Neural progenitor cell (in vitro differentiated cells): ENCODE measurements at regions not wholly inside any gene's neighbourhood (a gene's known extent, or its start where the extent isn't known, plus 50 kb on each side); places are given as distances from the start of the nearest gene placed in this dataset.

ENCODE experiments used
- DNase-seq: peaks from one replicate; pipeline ENCODE4 v3.0.0-alpha.2; 2016; ENCODE audit warnings: low spot score
- H2AFZ ChIP-seq: fragments of 200-600 bp; sonication (generic); replicated peaks from 2 replicates; pipeline ENCODE4 v1.6.1; 2016; ENCODE audit warnings: antibody characterized with exemption
- H3F3A ChIP-seq: fragments of 200-600 bp; sonication (generic); 2 replicates; pipeline ENCODE4 v1.6.1; 2016; ENCODE audit warnings: antibody characterized with exemption, low read depth
- H3K27ac ChIP-seq: fragments of 200-600 bp; sonication (generic); 2 replicates; pipeline ENCODE4 v1.5.1; 2016; ENCODE audit warnings: mild to moderate bottlenecking
- H3K27me3 ChIP-seq: fragments of 200-600 bp; sonication (generic); 2 replicates; pipeline ENCODE4 v1.6.1; 2016; ENCODE audit warnings: mild to moderate bottlenecking, moderate library complexity
- H3K36me3 ChIP-seq: fragments of 200-600 bp; sonication (generic); 2 replicates; pipeline ENCODE4 v1.5.1; 2016
- H3K4me1 ChIP-seq: fragments of 200-600 bp; sonication (generic); 2 replicates; pipeline ENCODE4 v1.6.1; 2016; ENCODE audit warnings: mixed run types
- H3K4me2 ChIP-seq: fragments of 200-600 bp; sonication (generic); 2 replicates; pipeline ENCODE4 v1.6.1; 2016
- H3K4me3 ChIP-seq: fragments of 200-600 bp; sonication (generic); 2 replicates; pipeline ENCODE4 v1.5.1; 2016
- H3K79me2 ChIP-seq: fragments of 200-600 bp; sonication (generic); 2 replicates; pipeline ENCODE4 v1.6.1; 2016; ENCODE audit warnings: low read depth
- H3K9ac ChIP-seq: fragments of 200-600 bp; sonication (generic); 2 replicates; pipeline ENCODE4 v1.6.1; 2016
- H3K9me3 ChIP-seq: fragments of 200-600 bp; sonication (generic); 2 replicates; pipeline ENCODE4 v1.5.1; 2016; ENCODE audit warnings: low read depth
- H4K20me1 ChIP-seq: fragments of 200-600 bp; sonication (generic); 2 replicates; pipeline ENCODE4 v1.6.1; 2016; ENCODE audit warnings: low read depth
- H3K27ac Mint-ChIP-seq: 3 replicates; pipeline ENCODE4 v1.8.0; 2021; ENCODE audit warnings: mixed read lengths
- H3K27me3 Mint-ChIP-seq: 2 replicates; pipeline ENCODE4 v1.8.0; 2022; ENCODE audit warnings: low read depth, mild to moderate bottlenecking, inconsistent platforms, moderate library complexity, mixed read lengths; ENCODE audit not compliant: insufficient read depth
- H3K36me3 Mint-ChIP-seq: 3 replicates; pipeline ENCODE4 v1.8.0; 2021; ENCODE audit warnings: mixed read lengths
- H3K4me1 Mint-ChIP-seq: 3 replicates; pipeline ENCODE4 v1.8.0; 2021; ENCODE audit warnings: mixed read lengths
- H3K4me3 Mint-ChIP-seq: 3 replicates; pipeline ENCODE4 v1.8.0; 2021; ENCODE audit warnings: mild to moderate bottlenecking, moderate library complexity, mixed read lengths
- H3K9me3 Mint-ChIP-seq: 3 replicates; pipeline ENCODE4 v1.8.0; 2020; ENCODE audit warnings: mixed read lengths
- CTCF ChIP-seq: fragments of 200-600 bp; sonication (generic); IDR thresholded peaks from 2 replicates; pipeline ENCODE4 v1.5.1; 2017; ENCODE audit warnings: antibody characterized with exemption, mild to moderate bottlenecking
- EZH2 ChIP-seq: fragments of 200-600 bp; sonication (generic); IDR thresholded peaks from 2 replicates; pipeline ENCODE4 v1.6.1; 2017; ENCODE audit warnings: antibody characterized with exemption, mild to moderate bottlenecking, moderate library complexity
- EZH2phosphoT487 ChIP-seq: fragments of 200-600 bp; sonication (generic); IDR thresholded peaks from 2 replicates; pipeline ENCODE4 v1.6.1; 2017; ENCODE audit warnings: antibody characterized with exemption

- H3K36me3 ChIP-seq, result no peaks in the 10 kb centered on the region
- H3K4me2 ChIP-seq, result no peak overlapping the region
- TF ChIP-seq EZH2 (no peak), EZH2phosphoT487 (no peak), CTCF (no peak)
- H3K27me3 ChIP-seq, result no peaks in the 10 kb centered on the region
- no peak overlapping the region for H3K9ac ChIP-seq
- no peak for DNase-seq
- no peaks in the 10 kb centered on the region for H3K4me1 Mint-ChIP-seq
- H3K4me3 ChIP-seq, result no peak overlapping the region
- H4K20me1 ChIP-seq, result no peaks in the 10 kb centered on the region
- peaks cover 3% of the 10 kb centered on the region for H3K4me1 ChIP-seq
- peak overlapping the region; percentile 50 for H2AFZ ChIP-seq
- H3K27ac ChIP-seq, result no peak overlapping the region
- no peaks in the 10 kb centered on the region for H3K27me3 Mint-ChIP-seq
- H3K9me3 Mint-ChIP-seq, result peaks cover 13% of the 10 kb centered on the region
- no peak overlapping the region for H3K27ac Mint-ChIP-seq
- no peaks in the 10 kb centered on the region for H3K79me2 ChIP-seq
- no peaks in the 10 kb centered on the region for H3F3A ChIP-seq
- no peak overlapping the region for H3K4me3 Mint-ChIP-seq
- no peaks in the 10 kb centered on the region for H3K36me3 Mint-ChIP-seq
- H3K9me3 ChIP-seq, result no peaks in the 10 kb centered on the region
These were observed 412.3 kb upstream of the KIRREL3 start for GRCh38 chr11:127412722-127413380.

- DNase-seq, result no peak
- Histone ChIP-seq H2AFZ (no peak overlapping the region), H3K79me2 (no peaks in the 10 kb centered on the region), H3K4me3 (no peak overlapping the region), H3K9me3 (no peaks in the 10 kb centered on the region), H4K20me1 (no peaks in the 10 kb centered on the region), H3K27me3 (no peaks in the 10 kb centered on the region), H3K4me1 (no peaks in the 10 kb centered on the region), H3F3A (no peaks in the 10 kb centered on the region), H3K4me2 (no peak overlapping the region), H3K36me3 (no peaks in the 10 kb centered on the region), H3K27ac (no peak overlapping the region), H3K9ac (no peak overlapping the region)
- Mint-ChIP-seq H3K27me3 (no peaks in the 10 kb centered on the region), H3K27ac (no peak overlapping the region), H3K9me3 (peaks cover 13% of the 10 kb centered on the region), H3K4me1 (no peaks in the 10 kb centered on the region), H3K4me3 (no peak overlapping the region), H3K36me3 (no peaks in the 10 kb centered on the region)
- TF ChIP-seq EZH2 (no peak), CTCF (no peak), EZH2phosphoT487 (no peak)
These were observed 411.7 kb upstream of the KIRREL3 start for GRCh38 chr11:127412234-127412633.

- Histone ChIP-seq H3K9me3 (no peaks in the 10 kb centered on the region), H3F3A (no peaks in the 10 kb centered on the region), H3K4me2 (no peak overlapping the region), H3K79me2 (no peaks in the 10 kb centered on the region), H3K27me3 (no peaks in the 10 kb centered on the region), H2AFZ (no peak overlapping the region), H4K20me1 (no peaks in the 10 kb centered on the region), H3K4me1 (no peaks in the 10 kb centered on the region), H3K36me3 (no peaks in the 10 kb centered on the region), H3K27ac (no peak overlapping the region), H3K9ac (no peak overlapping the region), H3K4me3 (no peak overlapping the region)
- no peaks in the 10 kb centered on the region for H3K36me3 Mint-ChIP-seq
- no peaks in the 10 kb centered on the region for H3K27me3 Mint-ChIP-seq
- H3K27ac Mint-ChIP-seq, result no peak overlapping the region
- TF ChIP-seq CTCF (no peak), EZH2 (no peak)
- H3K4me3 Mint-ChIP-seq, result no peak overlapping the region
- H3K9me3 Mint-ChIP-seq, result peaks cover 11% of the 10 kb centered on the region
- no peak for DNase-seq
- no peaks in the 10 kb centered on the region for H3K4me1 Mint-ChIP-seq
These were observed 410.7 kb upstream of the KIRREL3 start for GRCh38 chr11:127411283-127411682.
